ENCODE measurements at regions not wholly inside any gene's neighbourhood (a gene's known extent, or its start where the extent isn't known, plus 50 kb on each side); places are given as distances from the start of the nearest gene placed in this dataset.

- H3K36me3 ChIP-seq (ENCODE audit: low read depth) = no peaks in the 10 kb centered on the region
- no peaks in the 10 kb centered on the region for H3K27me3 ChIP-seq (ENCODE audit: insufficient read depth, poor library complexity, severe bottlenecking)
- peaks cover 10% of the 10 kb centered on the region for H3K9me3 ChIP-seq (ENCODE audit: severe bottlenecking)
- H3K4me3 ChIP-seq (ENCODE audit: severe bottlenecking) = no peak overlapping the region
- H3K4me1 ChIP-seq (ENCODE audit: insufficient read depth, poor library complexity, severe bottlenecking) = peaks cover 20% of the 10 kb centered on the region
- ATAC-seq (ENCODE audit: low read depth) = no peak
- DNase-seq (ENCODE audit: low spot score) = no peak
- H3K27ac ChIP-seq (ENCODE audit: poor library complexity, severe bottlenecking) = peak overlapping the region; percentile 88
- TF ChIP-seq CTCF (IDR thresholded peaks at IDR 0.05; ENCODE audit: poor library complexity, severe bottlenecking) = no peak
Observed at GRCh38 chr5:130324953-130325671, 420.8 kb downstream of the CHSY3 start.

- TF ChIP-seq CTCF (IDR thresholded peaks at IDR 0.05; ENCODE audit: poor library complexity, severe bottlenecking) = no peak
- ATAC-seq (ENCODE audit: low read depth) (peak; percentile 97), DNase-seq (ENCODE audit: low spot score) (no peak)
- H3K36me3 ChIP-seq (ENCODE audit: low read depth) = no peaks in the 10 kb centered on the region
- no peak overlapping the region for H3K4me3 ChIP-seq (ENCODE audit: severe bottlenecking)
- peaks cover 20% of the 10 kb centered on the region for H3K4me1 ChIP-seq (ENCODE audit: insufficient read depth, poor library complexity, severe bottlenecking)
- H3K27me3 ChIP-seq (ENCODE audit: insufficient read depth, poor library complexity, severe bottlenecking) = no peaks in the 10 kb centered on the region
- H3K27ac ChIP-seq (ENCODE audit: poor library complexity, severe bottlenecking) = peak overlapping the region; percentile 88
- peaks cover 10% of the 10 kb centered on the region for H3K9me3 ChIP-seq (ENCODE audit: severe bottlenecking)
Observed at GRCh38 chr5:130323804-130324454, 419.7 kb downstream of the CHSY3 start.

DNA sequence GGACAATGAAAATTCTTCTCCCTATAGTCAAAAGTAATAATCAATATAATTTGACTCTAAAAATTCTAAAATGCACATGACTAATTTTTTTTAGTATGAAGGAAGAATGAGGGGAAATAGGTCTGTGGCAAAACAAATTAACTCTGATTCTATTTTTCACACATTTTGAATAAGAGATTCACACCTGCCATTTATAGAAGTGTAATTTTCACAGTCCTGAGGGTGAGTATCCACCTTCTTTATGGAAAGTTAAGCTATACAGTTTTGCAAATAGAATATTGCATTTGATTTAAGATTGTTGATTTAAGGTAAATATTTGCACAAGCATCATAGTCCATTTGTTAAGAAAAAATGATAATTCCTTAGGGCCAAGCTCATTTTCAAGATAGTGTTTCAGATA lies 417.7 kb downstream of the CHSY3 start:
- Histone ChIP-seq H3K27me3 (ENCODE audit: insufficient read depth, poor library complexity, severe bottlenecking) (no peaks in the 10 kb centered on the region), H3K27ac (ENCODE audit: poor library complexity, severe bottlenecking) (no peak overlapping the region), H3K36me3 (ENCODE audit: low read depth) (no peaks in the 10 kb centered on the region), H3K4me1 (ENCODE audit: insufficient read depth, poor library complexity, severe bottlenecking) (peaks cover 20% of the 10 kb centered on the region), H3K9me3 (ENCODE audit: severe bottlenecking) (peaks cover 10% of the 10 kb centered on the region), H3K4me3 (ENCODE audit: severe bottlenecking) (no peak overlapping the region)
- no peak for DNase-seq (ENCODE audit: low spot score)
- no peak for TF ChIP-seq CTCF (IDR thresholded peaks at IDR 0.05; ENCODE audit: poor library complexity, severe bottlenecking)
- no peak for ATAC-seq (ENCODE audit: low read depth)

DNA sequence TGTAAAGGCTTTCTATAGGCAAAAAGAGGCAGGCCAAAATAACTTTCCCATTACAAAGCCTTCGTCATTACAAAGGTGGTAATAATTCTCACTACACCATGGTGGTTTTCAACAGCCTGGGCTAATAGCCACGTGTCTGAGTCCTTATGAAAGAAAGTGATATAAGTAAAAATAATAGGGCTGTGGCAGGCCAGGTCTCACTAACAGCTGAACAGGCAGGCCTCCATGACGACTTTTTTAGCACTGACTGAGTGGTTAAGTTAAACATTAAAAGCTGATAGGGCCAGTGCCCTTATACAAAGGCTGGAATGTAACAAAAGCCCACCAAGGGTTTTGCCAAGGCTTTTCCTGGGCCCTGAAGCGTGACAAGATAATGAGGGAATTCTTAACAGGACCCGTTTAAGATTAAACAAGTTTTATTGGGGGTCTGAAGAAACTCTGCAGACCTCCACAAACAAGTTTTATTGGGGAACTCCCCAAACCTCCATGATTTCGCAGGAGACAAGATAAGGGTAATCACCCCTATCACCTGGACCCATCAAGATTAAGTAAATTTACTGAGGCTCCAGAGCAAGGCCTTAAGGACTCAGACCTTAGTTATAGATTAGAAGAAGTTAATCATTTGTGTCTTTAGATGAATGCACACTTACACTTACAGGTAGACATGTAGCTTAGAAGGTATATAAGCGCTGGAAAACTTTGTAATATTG lies 412.9 kb downstream of the CHSY3 start:
- TF ChIP-seq CTCF (IDR thresholded peaks at IDR 0.05; ENCODE audit: poor library complexity, severe bottlenecking) = no peak
- no peak overlapping the region for H3K27ac ChIP-seq (ENCODE audit: poor library complexity, severe bottlenecking)
- DNase-seq (ENCODE audit: low spot score) (no peak), ATAC-seq (ENCODE audit: low read depth) (no peak)
- H3K4me1 ChIP-seq (ENCODE audit: insufficient read depth, poor library complexity, severe bottlenecking) = no peaks in the 10 kb centered on the region
- no peak overlapping the region for H3K4me3 ChIP-seq (ENCODE audit: severe bottlenecking)
- H3K9me3 ChIP-seq (ENCODE audit: severe bottlenecking) = no peaks in the 10 kb centered on the region
- 0 out of 2 replicates have a peak, but pooled peaks cover 4% of the 10 kb centered on the region for H3K36me3 ChIP-seq (ENCODE audit: low read depth)
- no peaks in the 10 kb centered on the region for H3K27me3 ChIP-seq (ENCODE audit: insufficient read depth, poor library complexity, severe bottlenecking)
